H9 (cell line): ENCODE measurements at regions not wholly inside any gene's neighbourhood (a gene's known extent, or its start where the extent isn't known, plus 50 kb on each side); places are given as distances from the start of the nearest gene placed in this dataset.

Experiments used
- DNase-seq: peaks from one replicate; pipeline ENCODE4 v3.0.0-alpha.2; 2017
- H2AFZ ChIP-seq: one replicate; pipeline ENCODE4 v1.6.1; 2013; ENCODE audit warnings: mild to moderate bottlenecking, low read length, control low read depth, moderate library complexity
- H2AK5ac ChIP-seq: 2 replicates; pipeline ENCODE4 v1.6.1; 2013; ENCODE audit warnings: low read length, control low read depth, mixed read lengths; ENCODE audit not compliant: insufficient read length
- H2BK120ac ChIP-seq: one replicate; pipeline ENCODE4 v1.6.1; 2013; ENCODE audit warnings: low read depth, mild to moderate bottlenecking, low read length, control low read depth, inconsistent platforms; ENCODE audit not compliant: poor library complexity, severe bottlenecking
- H2BK12ac ChIP-seq: 2 replicates; pipeline ENCODE4 v1.6.1; 2013; ENCODE audit warnings: low read length, control low read depth, mixed read lengths, low read depth; ENCODE audit not compliant: insufficient read length
- H2BK15ac ChIP-seq: 2 replicates; pipeline ENCODE4 v1.6.1; 2013; ENCODE audit warnings: low read depth, low read length, control low read depth
- H2BK20ac ChIP-seq: one replicate; pipeline ENCODE4 v1.6.1; 2013; ENCODE audit warnings: low read depth, mild to moderate bottlenecking, low read length, control low read depth, inconsistent platforms; ENCODE audit not compliant: poor library complexity, severe bottlenecking
- H2BK5ac ChIP-seq: 2 replicates; pipeline ENCODE4 v1.6.1; 2013; ENCODE audit warnings: low read length, control low read depth, mixed read lengths; ENCODE audit not compliant: insufficient read length
- H3K14ac ChIP-seq: 2 replicates; pipeline ENCODE4 v1.6.1; 2013; ENCODE audit warnings: low read length, control low read depth; ENCODE audit not compliant: insufficient read depth
- H3K18ac ChIP-seq: 2 replicates; pipeline ENCODE4 v1.6.1; 2013; ENCODE audit warnings: low read depth, mild to moderate bottlenecking, mixed read lengths, low read length, control low read depth; ENCODE audit not compliant: insufficient read length
- H3K23ac ChIP-seq: 2 replicates; pipeline ENCODE4 v1.6.1; 2013; ENCODE audit warnings: low read length, control low read depth, mixed read lengths, low read depth; ENCODE audit not compliant: insufficient read length
- H3K23me2 ChIP-seq: 2 replicates; pipeline ENCODE4 v1.6.1; 2013; ENCODE audit warnings: low read depth, mild to moderate bottlenecking, mixed read lengths, low read length, control low read depth; ENCODE audit not compliant: insufficient read length, poor library complexity, severe bottlenecking
- H3K27ac ChIP-seq: 2 replicates; pipeline ENCODE4 v1.5.1; 2013; ENCODE audit warnings: low read length, control low read depth, mixed read lengths, low read depth; ENCODE audit not compliant: insufficient read length
- H3K27me3 ChIP-seq: 2 replicates; pipeline ENCODE4 v1.6.1; 2013; ENCODE audit warnings: low read length, control low read depth, inconsistent platforms; ENCODE audit not compliant: insufficient read depth
- H3K4ac ChIP-seq: 2 replicates; pipeline ENCODE4 v1.6.1; 2013; ENCODE audit warnings: low read depth, mild to moderate bottlenecking, control low read depth, inconsistent platforms, low read length, moderate library complexity
- H3K4me1 ChIP-seq: 2 replicates; pipeline ENCODE4 v1.6.1; 2013; ENCODE audit warnings: low read length, control low read depth, inconsistent platforms; ENCODE audit not compliant: insufficient read depth
- H3K4me2 ChIP-seq: 2 replicates; pipeline ENCODE4 v1.6.1; 2013; ENCODE audit warnings: low read length, control low read depth, mixed read lengths; ENCODE audit not compliant: insufficient read length, insufficient read depth
- H3K56ac ChIP-seq: 2 replicates; pipeline ENCODE4 v1.6.1; 2013; ENCODE audit warnings: low read depth, mild to moderate bottlenecking, mixed read lengths, low read length, control low read depth; ENCODE audit not compliant: insufficient read length
- H3K79me1 ChIP-seq: 2 replicates; pipeline ENCODE4 v1.6.1; 2013; ENCODE audit warnings: low read depth, mild to moderate bottlenecking, moderate library complexity, low read length, control low read depth, inconsistent platforms; ENCODE audit not compliant: insufficient read depth, poor library complexity, severe bottlenecking
- H3K79me2 ChIP-seq: 2 replicates; pipeline ENCODE4 v1.6.1; 2013; ENCODE audit warnings: low read length, control low read depth, inconsistent platforms; ENCODE audit not compliant: insufficient read depth
- H3K9ac ChIP-seq: 2 replicates; pipeline ENCODE4 v1.6.1; 2013; ENCODE audit warnings: low read length, control low read depth, mixed read lengths; ENCODE audit not compliant: insufficient read length; ENCODE audit errors: extremely low read depth
- H3K9me3 ChIP-seq: one replicate; pipeline ENCODE4 v1.6.1; 2013; ENCODE audit warnings: low read depth, low read length, inconsistent platforms; ENCODE audit not compliant: control insufficient read depth
- H3T11ph ChIP-seq: one replicate; pipeline ENCODE4 v1.6.1; 2013; ENCODE audit warnings: mild to moderate bottlenecking, low read length, control low read depth, inconsistent platforms
- H4K20me1 ChIP-seq: one replicate; pipeline ENCODE4 v1.6.1; 2013; ENCODE audit not compliant: control insufficient read depth, insufficient read length, insufficient read depth
- H4K5ac ChIP-seq: 2 replicates; pipeline ENCODE4 v1.6.1; 2013; ENCODE audit warnings: low read depth, mild to moderate bottlenecking, mixed read lengths, low read length, control low read depth; ENCODE audit not compliant: insufficient read length
- H4K8ac ChIP-seq: replicated peaks from 2 replicates; pipeline ENCODE4 v1.6.1; 2013; ENCODE audit warnings: low read length, control low read depth, mixed read lengths, low read depth; ENCODE audit not compliant: insufficient read length
- H4K91ac ChIP-seq: 2 replicates; pipeline ENCODE4 v1.6.1; 2013; ENCODE audit warnings: low read depth, mild to moderate bottlenecking, moderate library complexity, mixed read lengths, low read length, control low read depth; ENCODE audit not compliant: insufficient read length
- H3K27ac Mint-ChIP-seq, 3 experiments: 2 replicates in 2 of 3; 3 replicates in 1 of 3; pipeline ENCODE4 v1.8.0; 2020 to 2021; ENCODE audit warnings: mixed read lengths in 3 of 3, mild to moderate bottlenecking in 1 of 3, moderate library complexity in 1 of 3
- H3K27me3 Mint-ChIP-seq: 2 replicates; pipeline ENCODE4 v1.8.0; 2021; ENCODE audit warnings: low read depth, mild to moderate bottlenecking, moderate library complexity, mixed read lengths
- H3K36me3 Mint-ChIP-seq, 3 experiments: 2 replicates in 2 of 3; 3 replicates in 1 of 3; pipeline ENCODE4 v1.8.0; 2020 to 2021; ENCODE audit warnings: low read depth in 3 of 3, mixed read lengths in 3 of 3; ENCODE audit not compliant: insufficient read depth in 1 of 3
- H3K4me1 Mint-ChIP-seq, 2 experiments: 2 replicates each; pipeline ENCODE4 v1.8.0; 2020; ENCODE audit warnings: mixed read lengths in 2 of 2
- H3K4me3 Mint-ChIP-seq, 2 experiments: 2 replicates in 1 of 2; 3 replicates in 1 of 2; pipeline ENCODE4 v1.8.0; 2020 to 2021; ENCODE audit warnings: mild to moderate bottlenecking in 2 of 2, mixed read lengths in 2 of 2, moderate library complexity in 1 of 2
- H3K9me3 Mint-ChIP-seq, 2 experiments: 2 replicates in 1 of 2; 3 replicates in 1 of 2; pipeline ENCODE4 v1.8.0; 2020; ENCODE audit warnings: mild to moderate bottlenecking in 2 of 2, mixed read lengths in 2 of 2, moderate library complexity in 1 of 2
- WGBS: extraction: QIAGEN DNeasy Blood & Tissue Kit; methylation state at CpG from one replicate; pipeline ENCODE4 v1.1.7; 2013; ENCODE audit warnings: missing lambda C conversion rate, low lambda C conversion rate, mixed read lengths; ENCODE audit not compliant: insufficient read length; ENCODE audit errors: extremely low coverage; 5-methylcytosine and 5-hydroxymethylcytosine counted together
- TF ChIP-seq, protein P1 (sequence below): fragments of 200-600 bp; sonication (generic); conservative IDR thresholded peaks from 3 replicates; pipeline ENCODE4 v1.8.0; 2021; ENCODE audit warnings: antibody characterized with exemption, mild to moderate bottlenecking

DNA sequence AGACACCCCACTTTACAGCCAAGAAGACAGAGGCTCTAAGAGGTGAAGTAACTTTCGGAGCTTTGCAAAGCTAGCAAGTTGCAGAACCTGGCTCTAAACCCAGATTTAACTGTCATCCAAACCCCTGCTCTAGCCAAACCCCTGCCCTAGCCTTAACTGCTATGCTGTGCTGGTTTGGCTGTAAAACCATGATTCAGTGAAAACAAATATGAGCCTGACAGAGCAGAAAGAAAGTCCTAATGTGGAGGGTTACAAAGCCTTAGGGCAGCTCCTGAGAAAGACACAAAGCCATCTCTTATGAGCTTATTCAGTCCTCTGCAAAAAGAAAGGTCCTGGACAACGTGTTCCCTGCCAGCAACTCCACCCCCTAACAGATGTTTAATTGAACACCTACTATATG, 172.8 kb downstream of the KATNAL1 start:
- no peak overlapping the region for H4K91ac ChIP-seq
- H3K23me2 ChIP-seq = no peaks in the 10 kb centered on the region
- Mint-ChIP-seq H3K9me3 (no peaks in the 10 kb centered on the region; a peak in 2 of 5 replicates), H3K27me3 (peaks cover 11% of the 10 kb centered on the region), H3K36me3 (no peaks in the 10 kb centered on the region), H3K27ac (peak overlapping the region in 1 of 3 experiments; percentile 3; a peak in 1 of 7 replicates), H3K4me3 (no peak overlapping the region), H3K4me1 (peaks cover 2 to 6% of the 10 kb centered on the region in 2 experiments)
- H2AFZ ChIP-seq = no peak overlapping the region
- no peaks in the 10 kb centered on the region for H4K20me1 ChIP-seq
- H3K4me2 ChIP-seq = no peak overlapping the region
- H2AK5ac ChIP-seq = no peak overlapping the region
- H3K14ac ChIP-seq = no peak overlapping the region
- no peak overlapping the region for H2BK15ac ChIP-seq
- no peak overlapping the region for H3K4ac ChIP-seq
- TF ChIP-seq, protein P1, sequence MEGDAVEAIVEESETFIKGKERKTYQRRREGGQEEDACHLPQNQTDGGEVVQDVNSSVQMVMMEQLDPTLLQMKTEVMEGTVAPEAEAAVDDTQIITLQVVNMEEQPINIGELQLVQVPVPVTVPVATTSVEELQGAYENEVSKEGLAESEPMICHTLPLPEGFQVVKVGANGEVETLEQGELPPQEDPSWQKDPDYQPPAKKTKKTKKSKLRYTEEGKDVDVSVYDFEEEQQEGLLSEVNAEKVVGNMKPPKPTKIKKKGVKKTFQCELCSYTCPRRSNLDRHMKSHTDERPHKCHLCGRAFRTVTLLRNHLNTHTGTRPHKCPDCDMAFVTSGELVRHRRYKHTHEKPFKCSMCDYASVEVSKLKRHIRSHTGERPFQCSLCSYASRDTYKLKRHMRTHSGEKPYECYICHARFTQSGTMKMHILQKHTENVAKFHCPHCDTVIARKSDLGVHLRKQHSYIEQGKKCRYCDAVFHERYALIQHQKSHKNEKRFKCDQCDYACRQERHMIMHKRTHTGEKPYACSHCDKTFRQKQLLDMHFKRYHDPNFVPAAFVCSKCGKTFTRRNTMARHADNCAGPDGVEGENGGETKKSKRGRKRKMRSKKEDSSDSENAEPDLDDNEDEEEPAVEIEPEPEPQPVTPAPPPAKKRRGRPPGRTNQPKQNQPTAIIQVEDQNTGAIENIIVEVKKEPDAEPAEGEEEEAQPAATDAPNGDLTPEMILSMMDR = no peak
- H2BK20ac ChIP-seq = no peak overlapping the region
- H3K56ac ChIP-seq = no peak overlapping the region
- no peak overlapping the region for H2BK120ac ChIP-seq
- no peaks in the 10 kb centered on the region for H3K79me2 ChIP-seq
- H4K8ac ChIP-seq = no peak overlapping the region
- H3T11ph ChIP-seq = no peak overlapping the region
- H3K9me3 ChIP-seq = no peaks in the 10 kb centered on the region
- H2BK5ac ChIP-seq = no peak overlapping the region
- H3K79me1 ChIP-seq = no peaks in the 10 kb centered on the region
- H3K27me3 ChIP-seq = no peaks in the 10 kb centered on the region
- no peak overlapping the region for H3K9ac ChIP-seq
- H2BK12ac ChIP-seq = no peak overlapping the region
- no peak overlapping the region for H3K27ac ChIP-seq
- no peaks in the 10 kb centered on the region for H3K4me1 ChIP-seq
- no peak overlapping the region for H4K5ac ChIP-seq
- H3K23ac ChIP-seq = no peak overlapping the region
- DNase-seq = no peak
- WGBS = no CpG with 5 or more reads among the region's 2 CpGs
- H3K18ac ChIP-seq = no peak overlapping the region
